GM20000 (cell line): ENCODE measurements at regions not wholly inside any gene's neighbourhood (a gene's known extent, or its start where the extent isn't known, plus 50 kb on each side); places are given as distances from the start of the nearest gene placed in this dataset.

Experiments used
- DNase-seq: peaks from one replicate; pipeline ENCODE4 v3.0.0; 2012; ENCODE audit warnings: low spot score
- CTCF ChIP-seq: IDR thresholded peaks from 2 replicates; pipeline ENCODE4 v1.5.1; 2012; ENCODE audit warnings: mild to moderate bottlenecking, control low read depth; ENCODE audit errors: extremely low read depth, missing control alignments

- DNase-seq: peak; percentile 49
- TF ChIP-seq CTCF: peak; percentile 29
Observed at GRCh38 chr6:127641905-127642304, 64.9 kb downstream of the C6orf58 start.
